ENCODE measurements at regions not wholly inside any gene's neighbourhood (a gene's known extent, or its start where the extent isn't known, plus 50 kb on each side); places are given as distances from the start of the nearest gene placed in this dataset.

GRCh38 chr1:108051631-108052377 lies 86.8 kb upstream of the VAV3 start:
- CTCF ChIA-PET: interaction anchor here (2.1 kb wide), 1 partner anchor 73 kb away, joined by 5 read pairs; no protein-coding TSS in a partner anchor
- POLR2A ChIA-PET: no interaction called here

GRCh38 chr1:108050911-108051629 lies 86.1 kb upstream of the VAV3 start:
- CTCF ChIA-PET: interaction anchor here (2.1 kb wide), 1 partner anchor 74 kb away, joined by 5 read pairs; no protein-coding TSS in a partner anchor
- POLR2A ChIA-PET: no interaction called here

DNA sequence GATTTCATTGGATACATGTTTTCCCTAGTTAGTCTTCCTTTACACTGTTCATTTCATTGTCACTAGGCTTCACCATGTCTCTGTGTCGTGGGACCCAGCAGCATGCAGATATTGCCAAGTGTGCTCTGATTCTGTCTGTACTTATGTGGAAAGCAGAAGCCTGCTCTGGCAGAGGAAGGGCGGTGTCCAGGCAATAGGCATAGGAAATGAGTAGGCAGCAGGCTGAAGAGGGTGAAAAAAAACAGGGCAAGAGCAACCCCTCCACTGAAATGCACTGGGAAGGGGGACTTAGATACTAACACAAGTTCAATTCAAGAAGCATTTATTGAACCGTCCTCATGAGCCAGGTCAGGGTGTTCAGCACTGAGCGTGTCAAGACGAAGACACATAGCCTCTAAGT lies 85.2 kb upstream of the VAV3 start:
- POLR2A ChIA-PET: no interaction called here
- CTCF ChIA-PET: no interaction called here

- CTCF ChIA-PET: interaction anchor here (1.0 to 1.1 kb wide), 2 partner anchors 73 to 267 kb away, joined by 3 read pairs; no protein-coding TSS in a partner anchor
- POLR2A ChIA-PET: no interaction called here
These were observed 84.3 kb upstream of the VAV3 start for GRCh38 chr1:108049178-108049819.

GRCh38 chr1:108048301-108049177 lies 83.6 kb upstream of the VAV3 start:
- ChIA-PET POLR2A (no interaction called here), CTCF (interaction anchor here (1.0 to 1.1 kb wide), 2 partner anchors 73 to 266 kb away, joined by 3 read pairs; no protein-coding TSS in a partner anchor)

DNA sequence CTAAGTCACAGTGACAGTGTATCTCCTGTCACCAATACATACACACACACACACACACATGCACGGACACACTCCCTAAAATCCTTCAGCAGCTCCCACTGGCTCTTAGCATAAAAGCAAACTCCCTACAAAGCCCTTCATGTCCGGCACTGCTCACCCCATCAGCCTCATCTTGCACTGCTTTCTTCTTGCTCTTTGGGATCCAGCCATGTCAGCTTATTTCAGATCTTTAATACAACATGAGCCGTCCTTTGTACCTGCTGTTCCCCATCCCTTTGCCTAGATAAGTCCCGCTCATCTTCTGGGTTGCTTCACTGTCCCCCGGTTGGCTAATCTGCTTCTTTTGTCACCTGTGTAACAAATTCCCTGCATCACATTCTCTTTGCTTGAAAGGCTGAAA lies 82.1 kb upstream of the VAV3 start:
- CTCF ChIA-PET: interaction anchor here (0.9 kb wide), 1 partner anchor 13 kb away, joined by 3 read pairs; no protein-coding TSS in a partner anchor
- POLR2A ChIA-PET: no interaction called here

DNA sequence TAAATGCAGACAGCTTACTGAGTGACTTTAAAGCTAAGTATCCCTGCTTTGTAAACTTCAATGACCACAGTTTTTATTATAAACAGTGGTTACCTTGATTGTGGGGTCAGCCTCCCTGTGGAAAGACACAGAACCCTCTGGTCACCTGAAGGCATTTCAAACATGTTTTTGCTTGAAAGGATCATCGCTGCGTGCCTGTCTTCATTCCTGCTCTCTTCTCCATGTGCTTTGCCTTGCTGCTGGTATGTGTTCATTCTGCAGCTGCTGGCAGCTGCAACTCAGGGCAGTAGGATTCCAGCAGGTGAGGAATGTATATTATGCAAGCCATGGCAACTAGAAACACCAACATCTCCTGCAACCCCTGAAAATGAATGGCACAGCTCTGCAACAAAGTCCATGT lies 81.0 kb upstream of the VAV3 start:
- ChIA-PET POLR2A (no interaction called here), CTCF (interaction anchor here (0.9 kb wide), 1 partner anchor 12 kb away, joined by 3 read pairs; no protein-coding TSS in a partner anchor)

GRCh38 chr1:108045460-108045859 lies 80.5 kb upstream of the VAV3 start:
- ChIA-PET POLR2A (no interaction called here), CTCF (no interaction called here)

- CTCF ChIA-PET: no interaction called here
- POLR2A ChIA-PET: no interaction called here
These were observed 79.3 kb upstream of the VAV3 start for GRCh38 chr1:108044318-108044717.

GRCh38 chr1:108043707-108044106 lies 78.7 kb upstream of the VAV3 start:
- ChIA-PET POLR2A (no interaction called here), CTCF (no interaction called here)

DNA sequence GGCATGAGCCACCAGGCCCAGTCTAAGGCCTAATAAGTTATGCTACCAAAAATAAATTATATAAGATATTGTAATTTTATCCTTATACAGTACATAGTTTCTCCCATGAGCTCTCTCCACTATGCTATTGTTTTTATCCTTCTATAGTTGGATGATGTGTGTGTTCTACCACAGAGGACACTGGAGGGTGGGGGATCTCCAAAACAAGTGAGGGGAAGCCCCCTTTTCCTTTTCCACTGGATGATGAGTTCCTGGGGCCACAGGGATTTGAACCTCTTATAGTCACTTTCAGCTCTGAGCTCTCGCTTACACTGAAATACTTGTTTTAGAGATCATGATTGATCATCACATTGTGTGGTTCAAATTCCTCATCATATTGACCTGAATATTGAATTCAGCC lies 77.6 kb upstream of the VAV3 start:
- POLR2A ChIA-PET: no interaction called here
- CTCF ChIA-PET: no interaction called here

DNA sequence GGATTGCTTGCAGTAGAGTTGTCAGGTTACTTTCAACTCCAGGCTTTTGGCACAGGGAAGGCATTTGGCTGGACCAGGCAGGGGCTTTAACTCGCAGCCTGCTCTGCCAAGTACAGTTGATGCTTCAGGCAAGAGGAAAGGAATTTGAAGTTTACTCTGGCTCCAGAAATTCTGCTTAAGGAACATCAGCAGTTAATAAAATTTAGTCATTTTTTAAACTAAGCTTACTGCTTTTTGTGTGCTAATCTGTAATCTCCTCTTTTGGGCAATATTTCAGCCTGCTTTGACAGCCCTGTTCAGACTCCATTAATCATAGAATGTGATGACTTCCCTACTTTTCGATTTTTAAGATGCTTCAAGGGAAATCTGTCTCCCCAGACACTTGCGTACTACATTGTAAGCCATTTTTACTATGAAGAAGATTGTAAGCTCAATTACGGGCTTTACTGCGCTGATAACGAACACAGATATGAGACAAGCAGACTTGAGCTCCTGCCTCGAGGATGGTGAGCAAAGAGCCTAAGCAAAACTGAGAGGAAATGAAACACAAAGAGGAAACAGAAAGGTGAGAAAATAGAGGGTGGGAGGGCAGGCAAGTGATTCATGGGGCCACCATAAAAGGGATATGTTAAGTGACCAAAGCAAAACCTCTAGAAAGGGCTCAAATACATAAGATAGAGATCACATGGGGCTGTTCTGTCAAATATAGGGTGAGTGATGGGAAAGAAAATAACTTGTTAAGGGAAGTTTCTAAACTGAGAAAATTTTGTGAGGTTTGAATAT lies 76.6 kb upstream of the VAV3 start:
- ChIA-PET POLR2A (no interaction called here), CTCF (no interaction called here)

DNA sequence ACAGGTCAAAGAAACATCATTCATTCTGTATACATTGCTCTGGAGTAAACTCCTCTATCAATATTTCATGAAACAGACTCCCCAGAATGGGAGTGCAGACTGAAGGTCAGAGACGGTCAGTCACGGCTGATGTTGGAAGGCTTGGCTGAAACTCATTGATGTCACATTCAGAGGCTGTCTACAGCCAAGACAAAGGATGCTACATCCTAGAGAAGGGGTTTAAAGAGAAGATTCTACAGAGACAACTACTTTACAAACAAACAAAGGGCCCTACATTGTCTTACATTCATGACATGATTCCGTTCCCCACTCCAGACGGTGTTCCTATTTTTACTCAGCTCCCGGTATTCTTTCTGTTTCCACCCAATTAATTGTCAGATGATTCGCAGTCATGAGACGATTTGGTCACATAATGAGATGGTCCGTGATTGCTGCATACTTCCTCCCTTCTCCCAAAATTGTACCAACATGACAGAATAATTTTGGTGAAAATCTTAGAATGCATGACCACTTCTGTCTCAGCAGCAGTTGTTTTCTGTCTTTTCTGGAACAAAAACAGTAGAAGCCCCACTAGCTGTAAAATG lies 73.8 kb upstream of the VAV3 start:
- POLR2A ChIA-PET: no interaction called here

DNA sequence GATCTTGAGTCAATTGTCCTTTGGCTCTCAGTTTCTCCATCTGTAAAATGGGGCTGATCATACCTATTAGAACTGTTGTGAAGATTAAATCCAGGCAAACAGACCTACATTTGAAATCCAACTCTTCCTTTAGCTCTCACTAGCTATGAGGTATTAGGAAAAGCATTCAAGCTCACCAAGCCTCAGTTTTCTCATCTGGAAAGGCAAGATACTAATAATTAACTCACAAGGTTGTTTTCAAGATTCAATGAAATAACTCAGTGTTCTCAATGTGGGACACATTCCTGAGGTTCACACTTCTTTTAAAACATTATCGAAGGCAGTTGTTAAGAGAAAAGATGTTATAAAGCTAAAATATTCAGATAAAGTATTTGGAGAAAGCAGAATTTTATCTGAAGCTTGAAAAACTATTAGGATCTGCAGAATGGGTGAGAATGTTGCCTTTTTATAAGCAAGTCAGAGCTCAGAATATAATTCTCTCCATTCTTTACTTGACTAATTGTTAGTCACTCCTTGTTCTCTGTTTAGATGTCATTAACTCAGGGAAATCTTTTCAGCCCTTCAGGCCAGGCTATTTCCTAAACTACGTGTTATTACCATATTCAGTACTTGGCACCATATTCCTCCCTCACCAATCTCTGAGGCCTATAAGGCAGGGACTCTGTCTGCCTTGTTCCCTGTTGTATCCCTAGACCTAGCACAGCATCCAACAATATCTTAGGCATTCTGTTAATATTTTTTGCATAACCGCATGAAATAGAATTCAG lies 72.0 kb upstream of the VAV3 start:
- POLR2A ChIA-PET: no interaction called here
- CTCF ChIA-PET: no interaction called here

More for the DNA sequence above, 73.8 kb upstream of the VAV3 start:
- CTCF ChIA-PET: no interaction called here

DNA sequence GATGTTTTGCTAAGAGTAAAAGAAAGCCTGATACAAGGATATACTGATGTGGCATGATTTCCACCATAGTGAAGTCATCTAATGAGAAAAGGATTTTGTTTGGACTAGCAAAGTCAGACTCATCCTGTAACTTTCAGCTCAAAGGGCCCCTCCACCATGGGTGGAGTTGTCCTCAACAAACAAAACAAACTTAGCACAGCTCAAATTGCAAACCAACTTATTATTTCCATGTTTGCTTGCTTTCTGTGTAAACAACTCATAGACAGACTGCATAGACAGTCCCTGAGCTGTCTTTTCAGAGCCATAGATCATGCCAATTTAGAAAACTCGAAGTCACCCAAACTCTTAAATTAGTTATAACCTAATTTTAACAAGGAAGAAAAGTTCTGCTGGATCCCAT lies 69.4 kb upstream of the VAV3 start:
- POLR2A ChIA-PET: no interaction called here
- CTCF ChIA-PET: interaction anchor here (0.9 kb wide), 1 partner anchor 12 kb away, joined by 3 read pairs; no protein-coding TSS in a partner anchor

- POLR2A ChIA-PET: no interaction called here
- CTCF ChIA-PET: interaction anchor here (0.9 kb wide), 1 partner anchor 13 kb away, joined by 3 read pairs; no protein-coding TSS in a partner anchor
These were observed 68.6 kb upstream of the VAV3 start for GRCh38 chr1:108033550-108033951.

- ChIA-PET POLR2A (no interaction called here), CTCF (no interaction called here)
These were observed 63.9 kb upstream of the VAV3 start for GRCh38 chr1:108028841-108029388.

- ChIA-PET POLR2A (no interaction called here), CTCF (no interaction called here)
These were observed 62.4 kb upstream of the VAV3 start for GRCh38 chr1:108027389-108027788.
